OCI-LY1 (cell line): ENCODE measurements at regions not wholly inside any gene's neighbourhood (a gene's known extent, or its start where the extent isn't known, plus 50 kb on each side); places are given as distances from the start of the nearest gene placed in this dataset.

Source experiments
- CTCF ChIP-seq: fragments of 200-600 bp; sonication (generic), shearing (Covaris generic); IDR thresholded peaks from 2 replicates; pipeline ENCODE4 v1.5.1; 2017; ENCODE audit warnings: mild to moderate bottlenecking, antibody characterized with exemption, low read length, moderate library complexity, mixed read lengths
- EZH2 ChIP-seq: fragments of 200-600 bp; sonication (generic), shearing (Covaris generic); IDR thresholded peaks from 2 replicates; pipeline ENCODE4 v1.8.0; 2017; ENCODE audit warnings: borderline replicate concordance, mixed run types, mild to moderate bottlenecking, antibody characterized with exemption, low read length, moderate library complexity, mixed read lengths

GRCh38 chr19:28500982-28501630 is 711.8 kb downstream of the UQCRFS1 start:
- no peak for TF ChIP-seq CTCF
- no peak for TF ChIP-seq EZH2
